ENCODE measurements at regions not wholly inside any gene's neighbourhood (a gene's known extent, or its start where the extent isn't known, plus 50 kb on each side); places are given as distances from the start of the nearest gene placed in this dataset.
"Not testable (repeated sequence)": the region's sequence is repeated elsewhere in the genome, so short reads cannot be mapped to it uniquely, and the experiment has no call there.

DNA sequence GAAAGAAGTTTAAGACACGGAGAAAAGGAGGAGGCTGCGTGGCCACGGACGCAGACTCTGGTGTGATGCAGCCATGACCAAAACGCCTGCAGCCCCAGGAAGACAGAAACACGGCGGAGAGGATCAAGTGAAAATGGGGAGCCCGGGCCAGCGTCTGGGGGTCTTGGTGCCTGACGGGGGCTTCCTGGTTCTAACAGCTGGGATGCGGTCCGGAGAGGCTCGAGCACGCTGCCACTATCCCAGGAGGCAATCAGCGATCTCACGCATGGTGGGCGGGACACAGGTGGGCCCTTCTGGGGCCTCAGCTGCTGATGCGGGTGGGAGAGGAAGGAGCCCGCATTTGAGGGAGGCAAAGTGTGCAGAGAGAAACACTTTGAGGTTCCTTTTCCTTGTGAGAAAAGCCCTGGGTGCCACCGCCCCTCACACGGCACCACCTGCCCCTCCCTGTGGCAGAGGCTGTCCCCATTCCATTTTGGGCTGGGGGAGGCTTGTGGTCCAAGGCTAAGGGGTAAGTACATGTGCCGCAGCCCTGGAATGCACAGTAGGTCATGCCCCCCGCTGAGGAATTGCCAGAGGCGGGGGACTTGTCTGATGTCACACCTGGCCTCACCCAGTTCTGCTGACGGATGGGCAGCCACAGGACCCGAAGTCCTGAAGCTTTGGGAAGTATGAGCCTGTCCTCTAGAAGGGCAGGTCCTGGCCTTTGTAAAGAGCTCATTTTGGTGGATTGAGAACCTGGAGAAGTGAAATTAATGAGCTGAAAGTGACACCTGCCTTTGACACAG is 121.7 kb upstream of the ZNF469 start:
- H3K27me3 ChIP-seq (ENCODE audit: insufficient read depth, low read length); H2AFZ ChIP-seq (ENCODE audit: low read length, unreplicated experiment); H3K36me3 ChIP-seq (ENCODE audit: insufficient read depth, low read length); H3K27ac ChIP-seq (ENCODE audit: low read depth, low read length); H3K79me2 ChIP-seq (ENCODE audit: control insufficient read depth, insufficient read depth, low read length, unreplicated experiment); H3K4me3 ChIP-seq (ENCODE audit: low read depth, low read length): not testable (repeated sequence)
- H3K4me1 ChIP-seq (ENCODE audit: control insufficient read depth, insufficient read depth, low read length, unreplicated experiment): peaks cover 12% of the 10 kb centered on the region

DNA sequence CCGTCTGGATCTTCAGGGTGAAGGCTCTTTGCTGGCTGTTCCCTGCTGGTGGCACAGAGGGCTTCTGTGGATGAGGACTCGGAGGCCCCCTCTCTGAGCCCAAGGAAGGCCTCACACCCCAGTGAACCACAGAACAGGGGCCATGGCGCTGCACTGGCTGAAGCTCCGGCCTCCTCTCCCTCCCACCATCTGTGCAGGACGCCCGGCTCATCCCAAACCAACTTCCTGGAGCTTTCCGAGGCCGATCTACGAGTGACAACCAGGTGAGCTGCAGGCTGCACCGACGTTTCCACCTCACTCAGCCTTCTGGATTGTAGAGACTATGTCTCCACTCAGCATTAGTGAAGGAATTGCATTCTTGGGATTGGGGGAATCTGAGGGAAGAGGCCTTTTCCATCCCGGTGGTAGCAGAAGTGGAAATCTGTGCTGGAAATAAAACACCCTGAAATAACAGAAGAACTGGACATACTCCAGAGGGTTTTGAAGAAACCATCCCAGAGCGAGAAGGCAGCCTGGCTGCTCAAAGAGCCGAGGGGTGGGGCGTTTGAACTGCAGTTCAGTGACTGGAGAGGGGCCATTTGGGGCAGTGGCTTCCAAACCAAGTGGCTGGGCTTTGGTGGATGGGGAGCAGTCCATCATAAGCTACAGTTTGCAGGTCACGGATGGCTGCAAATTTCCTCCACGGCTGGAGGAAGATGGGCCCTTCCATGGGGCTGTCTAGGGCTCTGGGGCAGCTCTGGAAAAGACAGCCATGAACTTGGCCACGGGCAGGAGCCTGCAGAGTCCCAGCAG is 120.7 kb upstream of the ZNF469 start:
- not testable (repeated sequence) for H2AFZ ChIP-seq (ENCODE audit: low read length, unreplicated experiment); H3K4me3 ChIP-seq (ENCODE audit: low read depth, low read length); H3K36me3 ChIP-seq (ENCODE audit: insufficient read depth, low read length); H3K79me2 ChIP-seq (ENCODE audit: control insufficient read depth, insufficient read depth, low read length, unreplicated experiment); H3K27ac ChIP-seq (ENCODE audit: low read depth, low read length); H3K27me3 ChIP-seq (ENCODE audit: insufficient read depth, low read length)
- H3K4me1 ChIP-seq (ENCODE audit: control insufficient read depth, insufficient read depth, low read length, unreplicated experiment): peaks cover 12% of the 10 kb centered on the region

DNA sequence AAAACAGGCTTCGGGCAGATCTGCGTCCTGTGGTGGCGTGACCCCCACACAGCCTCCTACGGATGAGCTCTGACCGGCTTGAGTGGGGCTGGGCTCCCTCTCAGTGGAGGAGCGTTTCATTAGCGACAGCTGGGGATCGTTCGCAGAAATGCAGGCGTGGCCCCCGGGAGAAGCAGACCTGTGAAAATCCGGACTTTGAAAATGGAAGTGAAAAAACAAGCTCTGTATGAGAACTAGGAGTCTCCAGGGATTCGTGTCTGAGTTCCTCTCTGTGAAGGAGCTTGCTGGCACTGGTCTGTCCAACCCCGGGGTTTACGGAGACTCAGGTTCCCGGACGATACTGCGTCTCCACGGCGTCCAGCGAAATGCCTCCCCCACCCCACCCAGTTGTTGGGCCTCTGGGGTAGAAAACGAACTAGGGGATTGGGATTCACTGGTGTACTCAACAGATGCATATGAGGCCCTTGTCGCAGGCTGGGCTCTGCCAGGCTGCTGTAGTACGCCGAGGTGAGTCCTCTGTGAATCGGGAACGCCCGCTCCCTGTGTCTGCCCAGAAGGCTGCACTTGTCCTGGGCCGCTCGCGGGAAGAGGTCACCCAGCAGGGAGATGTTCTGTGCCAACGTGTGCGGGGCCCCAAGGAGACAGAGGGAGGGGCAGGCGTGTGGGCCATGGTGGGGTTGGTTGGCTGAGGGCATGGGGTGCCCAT is 119.7 kb upstream of the ZNF469 start:
- not testable (repeated sequence) for H2AFZ ChIP-seq (ENCODE audit: low read length, unreplicated experiment); H3K27me3 ChIP-seq (ENCODE audit: insufficient read depth, low read length); H3K36me3 ChIP-seq (ENCODE audit: insufficient read depth, low read length); H3K4me3 ChIP-seq (ENCODE audit: low read depth, low read length); H3K79me2 ChIP-seq (ENCODE audit: control insufficient read depth, insufficient read depth, low read length, unreplicated experiment); H3K27ac ChIP-seq (ENCODE audit: low read depth, low read length)
- peaks cover 12% of the 10 kb centered on the region for H3K4me1 ChIP-seq (ENCODE audit: control insufficient read depth, insufficient read depth, low read length, unreplicated experiment)

DNA sequence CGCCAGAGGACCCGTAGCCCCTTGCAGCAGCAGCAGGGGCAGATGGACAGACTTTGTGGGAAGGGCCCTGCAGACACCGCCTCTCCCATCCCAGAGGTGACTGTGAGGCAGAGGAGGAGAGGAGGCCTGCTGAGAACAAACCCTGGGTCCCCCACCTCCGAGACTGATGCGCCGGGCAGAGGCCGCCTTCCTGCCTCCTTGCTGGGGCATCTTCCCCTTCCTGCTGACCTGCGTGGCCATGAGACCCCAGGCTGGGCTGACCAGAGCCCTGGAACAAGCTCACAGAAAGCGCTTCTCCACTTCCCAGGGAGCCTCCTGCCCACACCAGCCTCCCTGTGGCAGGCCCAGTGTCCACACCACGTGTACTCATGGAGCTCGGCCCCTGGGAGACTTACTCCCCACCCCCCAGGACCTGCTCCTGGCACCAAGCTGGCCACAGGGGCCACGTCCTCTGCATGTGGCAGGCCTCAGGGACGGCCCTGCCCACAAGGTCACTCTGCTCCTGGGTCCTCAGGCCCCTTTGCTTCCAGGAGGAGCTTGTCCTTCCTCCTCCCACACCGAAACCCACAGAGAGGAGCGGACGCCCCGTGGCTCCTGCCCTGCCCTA is 119.0 kb upstream of the ZNF469 start:
- not testable (repeated sequence) for H3K79me2 ChIP-seq (ENCODE audit: control insufficient read depth, insufficient read depth, low read length, unreplicated experiment); H3K27ac ChIP-seq (ENCODE audit: low read depth, low read length); H3K27me3 ChIP-seq (ENCODE audit: insufficient read depth, low read length); H3K36me3 ChIP-seq (ENCODE audit: insufficient read depth, low read length); H2AFZ ChIP-seq (ENCODE audit: low read length, unreplicated experiment); H3K4me3 ChIP-seq (ENCODE audit: low read depth, low read length)
- peaks cover 12% of the 10 kb centered on the region for H3K4me1 ChIP-seq (ENCODE audit: control insufficient read depth, insufficient read depth, low read length, unreplicated experiment)

DNA sequence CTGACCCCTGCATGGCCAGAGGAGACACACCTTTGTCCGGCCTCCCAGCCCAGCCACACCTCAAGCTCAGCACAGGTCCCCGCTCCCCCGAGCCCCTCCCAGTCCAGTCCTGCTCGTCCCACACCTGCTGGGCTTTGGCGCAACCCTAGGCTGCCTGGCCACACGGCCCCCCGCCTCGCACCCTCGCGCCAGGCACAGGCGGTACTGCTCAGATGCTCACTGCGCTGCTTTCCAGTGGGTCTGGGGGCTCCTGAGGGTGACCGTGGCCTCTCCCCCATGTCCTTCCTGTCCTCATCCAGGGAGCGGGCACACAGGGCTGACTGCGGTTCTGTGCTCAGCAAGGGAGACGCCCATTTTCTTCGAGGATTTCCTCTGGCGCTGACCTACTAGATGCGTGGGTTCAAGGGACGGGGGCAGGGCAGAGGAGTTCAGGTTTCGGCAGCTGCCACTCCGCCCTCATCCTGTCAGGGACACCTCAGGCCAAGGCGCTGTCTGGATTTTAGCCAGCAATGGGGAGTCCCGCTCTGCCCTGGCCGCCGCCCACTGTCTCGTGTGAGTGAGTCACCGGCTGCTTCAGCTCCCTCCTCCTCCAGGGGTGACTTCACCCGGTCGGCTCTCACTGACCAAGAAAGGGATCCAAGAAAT is 118.0 kb upstream of the ZNF469 start:
- peak overlapping the region; percentile 34; the same call in 1 of the 2 replicates for H3K4me3 ChIP-seq (ENCODE audit: low read depth, low read length)
- H3K79me2 ChIP-seq (ENCODE audit: control insufficient read depth, insufficient read depth, low read length, unreplicated experiment): no peaks in the 10 kb centered on the region
- H3K4me1 ChIP-seq (ENCODE audit: control insufficient read depth, insufficient read depth, low read length, unreplicated experiment): peaks cover 12% of the 10 kb centered on the region
- H2AFZ ChIP-seq (ENCODE audit: low read length, unreplicated experiment): no peak overlapping the region
- H3K27me3 ChIP-seq (ENCODE audit: insufficient read depth, low read length): no peaks in the 10 kb centered on the region
- peak overlapping the region; percentile 72; the same call in 1 of the 2 replicates for H3K27ac ChIP-seq (ENCODE audit: low read depth, low read length)
- H3K36me3 ChIP-seq (ENCODE audit: insufficient read depth, low read length): no peaks in the 10 kb centered on the region

DNA sequence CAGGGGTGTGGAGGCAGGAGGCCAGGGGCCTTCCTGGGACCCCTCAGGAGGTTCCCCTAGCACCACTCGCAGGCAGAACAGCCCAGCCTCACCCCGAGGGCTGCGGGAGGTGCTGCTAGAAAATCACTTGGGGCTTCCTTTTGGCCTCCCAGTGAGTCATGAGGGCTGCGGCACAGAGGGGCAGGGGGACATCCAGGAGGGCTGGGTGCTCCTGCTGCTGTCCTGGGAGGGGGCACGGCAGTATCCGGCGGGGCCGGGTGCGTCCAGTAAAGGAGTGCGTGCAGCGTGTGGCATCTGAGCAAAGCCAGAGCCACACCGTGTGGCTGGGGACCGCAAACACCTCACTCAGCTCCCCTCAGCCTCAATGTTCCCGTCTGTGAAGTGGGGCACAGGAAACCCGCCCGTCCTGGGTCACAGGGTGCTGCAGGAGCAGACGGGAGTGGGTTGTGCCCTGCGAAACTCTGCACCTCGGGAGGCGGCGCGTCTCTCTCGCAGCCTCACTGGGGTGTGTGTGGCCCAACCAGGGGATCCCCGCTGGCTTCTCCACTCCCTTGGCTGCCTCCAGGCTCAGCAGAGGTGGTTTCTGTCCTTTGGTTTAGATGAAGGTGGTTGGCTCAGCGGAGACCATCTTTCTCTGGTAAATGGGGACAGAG is 117.3 kb upstream of the ZNF469 start:
- H3K4me1 ChIP-seq (ENCODE audit: control insufficient read depth, insufficient read depth, low read length, unreplicated experiment): peaks cover 12% of the 10 kb centered on the region
- H3K4me3 ChIP-seq (ENCODE audit: low read depth, low read length); H3K27me3 ChIP-seq (ENCODE audit: insufficient read depth, low read length); H2AFZ ChIP-seq (ENCODE audit: low read length, unreplicated experiment); H3K79me2 ChIP-seq (ENCODE audit: control insufficient read depth, insufficient read depth, low read length, unreplicated experiment); H3K36me3 ChIP-seq (ENCODE audit: insufficient read depth, low read length): not testable (repeated sequence)
- H3K27ac ChIP-seq (ENCODE audit: low read depth, low read length): peak overlapping the region; percentile 35; the same call in 1 of the 2 replicates

DNA sequence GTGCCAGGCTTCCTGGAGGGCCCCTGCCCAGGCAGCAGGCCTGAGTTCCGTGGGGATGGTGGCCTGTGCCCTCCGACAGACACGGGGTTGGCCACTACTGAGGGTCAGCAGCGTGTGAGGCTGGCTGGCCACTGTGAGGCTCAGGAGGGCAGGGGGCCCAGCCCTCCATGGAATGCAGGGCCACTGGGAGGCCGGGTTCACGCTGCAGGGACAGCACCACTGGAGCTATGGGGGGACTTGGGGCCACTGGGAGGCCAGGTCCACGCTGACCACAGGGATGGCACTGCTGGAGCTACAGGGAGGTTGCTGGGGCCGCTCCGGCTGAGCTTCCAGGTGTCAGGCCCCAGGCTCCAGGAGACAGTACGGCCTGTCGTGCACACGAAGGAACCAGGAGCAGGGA is 116.7 kb upstream of the ZNF469 start:
- peaks cover 12% of the 10 kb centered on the region for H3K4me1 ChIP-seq (ENCODE audit: control insufficient read depth, insufficient read depth, low read length, unreplicated experiment)
- not testable (repeated sequence) for H3K36me3 ChIP-seq (ENCODE audit: insufficient read depth, low read length); H3K27me3 ChIP-seq (ENCODE audit: insufficient read depth, low read length); H3K4me3 ChIP-seq (ENCODE audit: low read depth, low read length); H2AFZ ChIP-seq (ENCODE audit: low read length, unreplicated experiment); H3K27ac ChIP-seq (ENCODE audit: low read depth, low read length); H3K79me2 ChIP-seq (ENCODE audit: control insufficient read depth, insufficient read depth, low read length, unreplicated experiment)

DNA sequence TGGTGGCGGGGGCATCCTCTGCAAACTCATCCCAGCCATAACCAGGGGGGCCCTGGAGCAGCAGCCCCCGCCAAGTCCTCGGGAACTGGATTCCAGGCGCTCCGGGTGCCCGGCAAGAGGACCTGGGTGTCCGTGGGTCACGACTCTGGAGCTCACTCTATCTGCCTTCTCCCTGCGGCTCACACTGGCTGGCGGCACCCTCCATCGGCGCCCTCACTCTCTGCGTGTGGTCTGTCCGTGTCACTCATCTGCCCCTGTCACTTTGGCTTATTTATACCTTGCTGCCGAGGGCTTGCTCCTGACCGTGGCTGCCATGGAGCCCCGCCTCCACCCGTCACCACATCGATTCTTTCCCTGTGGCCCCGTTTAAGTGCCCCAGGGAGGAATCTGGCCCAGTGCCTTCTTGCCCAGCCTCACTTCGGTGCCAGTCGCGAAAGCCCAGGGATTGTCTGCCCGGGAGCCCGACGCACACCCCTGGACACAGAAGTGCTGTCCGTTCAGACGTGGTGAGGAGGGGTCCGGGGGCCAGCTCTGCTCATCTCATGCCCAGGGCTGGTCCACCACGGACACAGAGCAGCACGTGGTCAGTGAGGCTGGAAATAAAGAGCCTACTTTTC is 115.7 kb upstream of the ZNF469 start:
- not testable (repeated sequence) for H3K79me2 ChIP-seq (ENCODE audit: control insufficient read depth, insufficient read depth, low read length, unreplicated experiment); H3K27ac ChIP-seq (ENCODE audit: low read depth, low read length); H3K4me3 ChIP-seq (ENCODE audit: low read depth, low read length); H3K36me3 ChIP-seq (ENCODE audit: insufficient read depth, low read length); H2AFZ ChIP-seq (ENCODE audit: low read length, unreplicated experiment); H3K27me3 ChIP-seq (ENCODE audit: insufficient read depth, low read length)
- peaks cover 12% of the 10 kb centered on the region for H3K4me1 ChIP-seq (ENCODE audit: control insufficient read depth, insufficient read depth, low read length, unreplicated experiment)

DNA sequence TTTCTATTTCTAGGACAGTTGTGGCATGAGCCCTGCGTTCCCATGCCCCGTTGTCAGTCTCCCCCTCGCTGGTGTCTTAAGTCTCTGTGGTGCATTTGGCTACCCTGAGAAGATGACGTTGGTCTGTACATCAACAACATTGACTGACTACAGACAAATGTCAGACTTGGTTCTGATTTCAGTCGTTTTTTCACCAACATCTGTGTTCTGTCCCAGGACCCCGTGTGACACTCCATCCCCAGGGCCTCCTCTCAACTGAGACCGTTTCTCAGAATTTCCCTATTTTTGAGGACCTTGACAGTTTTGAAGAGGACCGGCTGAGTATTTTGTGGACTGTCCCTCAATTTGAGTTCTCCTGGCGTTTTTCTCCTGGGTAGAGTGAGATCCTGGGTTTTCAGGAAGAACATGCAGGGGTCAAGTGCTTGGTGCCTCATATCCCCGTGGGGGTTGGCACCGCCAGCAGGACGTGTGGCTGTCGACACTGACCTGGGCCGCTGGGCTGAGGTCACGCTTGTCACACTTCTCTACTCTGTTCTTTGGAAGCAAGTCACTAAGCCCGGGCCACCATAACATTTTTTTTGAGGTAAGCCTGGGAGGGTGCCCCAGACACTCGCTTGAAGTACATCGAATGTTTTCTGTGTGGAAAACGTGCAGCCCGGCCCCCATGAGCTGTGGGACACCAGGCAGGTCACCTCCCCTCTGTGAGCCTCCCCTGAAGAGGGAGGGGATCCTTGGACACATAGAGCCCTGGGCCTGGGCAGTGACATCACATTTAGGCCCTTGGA is 114.4 kb upstream of the ZNF469 start:
- H3K27ac ChIP-seq (ENCODE audit: low read depth, low read length); H2AFZ ChIP-seq (ENCODE audit: low read length, unreplicated experiment); H3K4me3 ChIP-seq (ENCODE audit: low read depth, low read length); H3K79me2 ChIP-seq (ENCODE audit: control insufficient read depth, insufficient read depth, low read length, unreplicated experiment); H3K36me3 ChIP-seq (ENCODE audit: insufficient read depth, low read length); H3K27me3 ChIP-seq (ENCODE audit: insufficient read depth, low read length): not testable (repeated sequence)
- H3K4me1 ChIP-seq (ENCODE audit: control insufficient read depth, insufficient read depth, low read length, unreplicated experiment): peaks cover 12% of the 10 kb centered on the region
